ENCODE measurements at regions not wholly inside any gene's neighbourhood (a gene's known extent, or its start where the extent isn't known, plus 50 kb on each side); places are given as distances from the start of the nearest gene placed in this dataset.
"Not testable (repeated sequence)": the region's sequence is repeated elsewhere in the genome, so short reads cannot be mapped to it uniquely, and the experiment has no call there.

- no peak for TF ChIP-seq TAF1 (IDR thresholded peaks at IDR 0.05; ENCODE audit: borderline replicate concordance, low read depth, low read length)
- no peak for TF ChIP-seq POLR2A (IDR thresholded peaks at IDR 0.05; ENCODE audit: low read depth, low read length)
- no peak for TF ChIP-seq POLR2AphosphoS5 (IDR thresholded peaks at IDR 0.05; ENCODE audit: low read depth, low read length)
- FAIRE-seq (no peak), DNase-seq (ENCODE audit: insufficient read length) (no peak)
Measured at GRCh38 chr4:20196476-20196875, 55.2 kb upstream of the SLIT2 start.

- FAIRE-seq (no peak), DNase-seq (ENCODE audit: insufficient read length) (no peak)
- TF ChIP-seq POLR2AphosphoS5 (IDR thresholded peaks at IDR 0.05; ENCODE audit: low read depth, low read length): no peak
- no peak for TF ChIP-seq POLR2A (IDR thresholded peaks at IDR 0.05; ENCODE audit: low read depth, low read length)
- no peak for TF ChIP-seq TAF1 (IDR thresholded peaks at IDR 0.05; ENCODE audit: borderline replicate concordance, low read depth, low read length)
Measured at GRCh38 chr4:20195071-20195885, 56.4 kb upstream of the SLIT2 start.

DNA sequence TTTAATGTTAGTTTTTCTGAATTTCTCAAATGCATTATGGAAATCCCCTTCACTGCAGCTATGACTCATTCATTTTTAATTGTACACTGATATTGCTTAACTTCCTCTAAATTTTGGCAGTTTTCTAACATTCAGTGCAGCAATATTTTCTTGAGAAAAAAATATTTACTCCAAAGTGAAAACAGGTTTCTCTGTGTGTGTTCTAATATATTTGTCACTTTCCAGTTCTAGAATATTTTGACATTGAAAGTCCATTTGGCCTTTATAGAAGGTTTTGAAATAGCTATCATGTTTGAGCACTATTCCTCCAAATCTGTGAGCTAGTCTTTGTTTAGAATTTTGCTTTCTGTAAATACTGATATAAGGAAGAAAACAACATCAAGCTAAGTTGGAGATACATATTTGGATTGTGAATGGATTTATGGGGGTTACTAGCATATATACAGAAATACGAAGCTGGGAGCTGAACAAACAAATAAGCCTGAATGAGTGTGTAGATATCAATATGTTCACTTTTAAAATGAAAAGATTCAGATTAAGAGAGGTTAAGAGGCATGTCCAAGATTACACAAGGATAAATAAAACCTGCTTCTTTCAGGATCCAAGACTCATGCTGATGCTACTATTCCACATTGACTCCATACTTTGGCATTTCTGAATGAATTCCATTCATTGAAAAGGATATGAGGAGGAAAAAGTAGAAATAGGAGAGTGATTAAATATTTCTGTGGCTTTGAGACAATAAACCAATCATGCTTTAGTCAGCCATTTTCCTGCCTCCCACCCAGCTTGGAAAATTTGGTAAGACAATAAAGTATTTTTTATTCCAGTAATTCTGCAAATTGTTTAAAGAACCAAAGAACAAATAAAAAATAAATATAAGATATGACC lies 57.3 kb upstream of the SLIT2 start:
- no peak for TF ChIP-seq POLR2AphosphoS5 (IDR thresholded peaks at IDR 0.05; ENCODE audit: low read depth, low read length)
- no peak for FAIRE-seq
- DNase-seq (ENCODE audit: insufficient read length): no peak

DNA sequence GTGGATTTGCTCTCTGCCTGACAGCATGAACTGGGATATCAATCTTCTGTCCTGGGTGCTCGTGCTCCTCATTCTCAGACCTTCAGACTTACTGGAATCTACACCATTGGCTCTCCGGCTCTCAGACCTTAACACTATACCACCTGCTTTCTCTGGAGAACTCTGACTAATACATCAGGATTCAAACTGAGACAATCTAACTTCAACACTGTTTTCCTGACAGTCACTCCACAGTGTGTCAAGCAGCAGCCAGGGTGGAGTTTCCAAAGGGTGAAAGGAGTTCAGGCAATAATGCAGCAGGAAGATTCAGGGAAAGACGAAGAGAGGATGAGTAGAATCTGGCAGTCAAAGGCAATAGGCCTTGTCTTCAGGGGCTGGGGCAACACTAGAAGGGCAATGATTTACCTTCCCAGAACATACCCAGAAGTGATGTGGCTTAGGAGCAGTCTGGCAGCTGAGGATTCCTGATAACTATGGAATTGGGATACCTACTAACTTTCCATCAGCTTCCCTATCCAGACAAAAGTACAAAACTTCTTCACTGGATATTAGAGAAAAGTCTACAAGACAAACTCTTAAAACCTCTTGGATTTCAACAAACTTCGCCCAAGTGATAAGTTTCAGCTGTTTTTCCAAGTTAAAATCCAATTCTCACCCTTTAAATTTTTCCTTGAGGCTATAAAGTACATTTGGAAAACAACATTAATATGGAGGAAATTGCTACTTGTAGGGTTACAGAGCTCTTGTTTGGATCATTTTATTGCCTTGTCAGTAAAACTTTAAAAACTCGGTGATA lies 58.4 kb upstream of the SLIT2 start:
- TF ChIP-seq POLR2A (IDR thresholded peaks at IDR 0.05; ENCODE audit: low read depth, low read length) (no peak), TAF1 (IDR thresholded peaks at IDR 0.05; ENCODE audit: borderline replicate concordance, low read depth, low read length) (no peak), POLR2AphosphoS5 (IDR thresholded peaks at IDR 0.05; ENCODE audit: low read depth, low read length) (no peak)
- DNase-seq (ENCODE audit: insufficient read length): no peak
- FAIRE-seq: no peak

DNA sequence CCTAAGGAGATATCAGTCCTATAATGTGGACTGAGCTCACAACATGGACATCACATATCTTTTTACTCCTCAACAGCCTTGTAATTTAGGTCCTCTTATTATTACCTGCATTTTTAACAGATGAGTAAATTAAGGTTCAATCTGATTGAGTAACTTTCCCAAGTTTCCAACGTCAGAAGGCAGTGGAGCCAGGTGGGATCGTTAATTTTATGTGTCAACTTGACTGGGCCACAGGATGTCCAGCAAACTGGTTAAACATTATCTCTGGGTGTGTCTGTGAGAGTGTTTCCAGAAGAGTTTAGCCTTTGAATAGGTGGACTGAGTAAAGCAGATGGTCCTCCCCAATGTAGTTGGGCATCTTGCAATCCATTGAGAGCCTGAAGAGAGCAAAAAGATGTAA lies 59.0 kb upstream of the SLIT2 start:
- TF ChIP-seq POLR2A (IDR thresholded peaks at IDR 0.05; ENCODE audit: low read depth, low read length) (no peak), POLR2AphosphoS5 (IDR thresholded peaks at IDR 0.05; ENCODE audit: low read depth, low read length) (no peak), TAF1 (IDR thresholded peaks at IDR 0.05; ENCODE audit: borderline replicate concordance, low read depth, low read length) (no peak)
- FAIRE-seq: no peak
- no peak for DNase-seq (ENCODE audit: insufficient read length)

GRCh38 chr4:20185103-20185502 lies 66.6 kb upstream of the SLIT2 start:
- DNase-seq (ENCODE audit: insufficient read length) (no peak), FAIRE-seq (no peak)
- TF ChIP-seq TAF1 (IDR thresholded peaks at IDR 0.05; ENCODE audit: borderline replicate concordance, low read depth, low read length) (no peak), POLR2A (IDR thresholded peaks at IDR 0.05; ENCODE audit: low read depth, low read length) (no peak), POLR2AphosphoS5 (IDR thresholded peaks at IDR 0.05; ENCODE audit: low read depth, low read length) (no peak)

- FAIRE-seq; DNase-seq (ENCODE audit: insufficient read length): not testable (repeated sequence)
Measured at GRCh38 chr4:20183131-20183530, 68.6 kb upstream of the SLIT2 start.

DNA sequence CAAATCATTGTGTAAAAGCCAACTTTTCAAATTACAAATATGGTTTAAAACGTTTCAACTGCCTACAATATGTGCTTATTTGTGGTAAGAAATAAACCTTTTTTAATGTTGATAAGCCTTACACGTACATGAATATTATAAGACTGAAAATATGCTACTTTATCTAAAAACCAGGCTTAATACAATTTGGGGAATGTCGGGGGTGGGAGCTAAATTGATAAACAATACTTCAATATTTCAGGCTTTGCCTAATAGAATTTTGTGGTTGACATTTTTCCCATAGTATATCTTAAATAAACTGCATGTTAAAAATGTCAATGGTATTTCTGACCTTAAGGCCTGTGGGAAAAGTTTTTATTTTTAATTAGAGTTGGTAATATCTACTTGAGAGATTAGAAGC lies 69.8 kb upstream of the SLIT2 start:
- FAIRE-seq (no peak), DNase-seq (ENCODE audit: insufficient read length) (no peak)
- no peak for TF ChIP-seq POLR2AphosphoS5 (IDR thresholded peaks at IDR 0.05; ENCODE audit: low read depth, low read length)
- no peak for TF ChIP-seq TAF1 (IDR thresholded peaks at IDR 0.05; ENCODE audit: borderline replicate concordance, low read depth, low read length)
- no peak for TF ChIP-seq POLR2A (IDR thresholded peaks at IDR 0.05; ENCODE audit: low read depth, low read length)

GRCh38 chr4:20180509-20180908 lies 71.2 kb upstream of the SLIT2 start:
- TF ChIP-seq POLR2A (IDR thresholded peaks at IDR 0.05; ENCODE audit: low read depth, low read length): no peak
- TF ChIP-seq TAF1 (IDR thresholded peaks at IDR 0.05; ENCODE audit: borderline replicate concordance, low read depth, low read length): no peak
- no peak for TF ChIP-seq POLR2AphosphoS5 (IDR thresholded peaks at IDR 0.05; ENCODE audit: low read depth, low read length)
- no peak for FAIRE-seq

DNA sequence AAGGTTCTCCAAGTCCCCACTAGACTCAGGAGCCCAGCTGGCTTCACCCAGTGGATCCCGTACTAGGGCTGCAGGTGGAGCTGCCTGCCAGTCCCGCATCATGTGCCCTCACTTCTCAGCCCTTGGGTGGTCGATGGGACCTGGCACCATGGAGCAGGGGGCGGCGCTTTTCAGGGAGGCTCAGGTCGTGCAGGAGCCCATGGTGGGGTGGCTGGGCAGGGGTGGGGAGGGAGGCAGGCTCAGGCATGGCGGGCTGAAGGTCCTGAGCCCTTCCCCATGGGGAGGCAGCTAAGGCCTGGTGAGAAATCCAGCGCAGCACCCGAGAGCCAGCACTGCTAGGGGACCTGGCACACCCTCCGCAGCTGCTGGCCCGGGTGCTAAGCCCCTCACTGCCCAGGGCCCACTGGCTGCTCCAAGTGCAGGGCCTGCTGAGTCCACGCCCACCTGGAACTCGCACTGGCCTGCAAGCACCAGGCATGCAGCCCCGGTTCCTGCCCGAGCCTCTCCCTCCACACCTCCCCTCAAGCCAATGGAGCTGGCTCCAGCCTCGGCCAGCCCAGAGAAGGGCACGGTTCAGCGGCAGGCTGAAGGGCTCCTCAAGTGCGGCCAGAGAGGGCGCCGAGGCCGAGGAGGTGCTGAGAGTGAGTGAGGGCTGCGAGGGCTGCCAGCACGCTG lies 72.7 kb upstream of the SLIT2 start:
- no peak for DNase-seq (ENCODE audit: insufficient read length)
- FAIRE-seq: no peak
- TF ChIP-seq POLR2A (IDR thresholded peaks at IDR 0.05; ENCODE audit: low read depth, low read length): no peak
- no peak for TF ChIP-seq POLR2AphosphoS5 (IDR thresholded peaks at IDR 0.05; ENCODE audit: low read depth, low read length)
- TF ChIP-seq TAF1 (IDR thresholded peaks at IDR 0.05; ENCODE audit: borderline replicate concordance, low read depth, low read length): no peak

More at GRCh38 chr4:20180509-20180908, 71.2 kb upstream of the SLIT2 start:
- DNase-seq (ENCODE audit: insufficient read length): no peak

DNA sequence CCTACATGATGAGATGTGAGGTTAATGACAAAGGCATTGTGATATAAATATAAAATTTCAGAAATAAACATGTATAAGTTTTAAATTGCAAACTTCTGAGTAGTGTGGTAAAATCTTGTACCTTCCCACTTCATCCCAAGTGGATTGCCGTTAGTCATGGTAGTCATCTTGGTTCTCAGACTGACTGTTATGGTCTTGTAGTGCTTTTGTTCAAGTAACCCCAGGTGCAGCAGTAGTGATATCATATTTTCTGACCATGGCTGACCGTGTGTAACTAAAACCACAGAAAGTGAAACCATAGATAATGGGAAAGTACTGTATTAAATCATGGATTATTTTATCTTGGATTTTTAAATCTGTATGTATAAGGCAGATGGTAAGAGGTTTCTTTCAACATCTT lies 74.8 kb upstream of the SLIT2 start:
- TF ChIP-seq POLR2AphosphoS5 (IDR thresholded peaks at IDR 0.05; ENCODE audit: low read depth, low read length) (no peak), POLR2A (IDR thresholded peaks at IDR 0.05; ENCODE audit: low read depth, low read length) (no peak), TAF1 (IDR thresholded peaks at IDR 0.05; ENCODE audit: borderline replicate concordance, low read depth, low read length) (no peak)
- DNase-seq (ENCODE audit: insufficient read length) (no peak), FAIRE-seq (no peak)
